T-cell (primary cell): ENCODE measurements at regions not wholly inside any gene's neighbourhood (a gene's known extent, or its start where the extent isn't known, plus 50 kb on each side); places are given as distances from the start of the nearest gene placed in this dataset.

Experiments
- ATAC-seq, 4 experiments: fragments of 200-7000 bp in 3 of 4; fragments of 150-1000 bp in 1 of 4; cut with Tn5 transposase; replicated peaks in 1 of 4; 1 replicate in 3 of 4; 2 replicates in 1 of 4; pipeline ENCODE4 v1.10.0; 2021; ENCODE audit warnings: moderate library complexity in 3 of 4, mild to moderate bottlenecking in 2 of 4, moderate number of reproducible peaks in 1 of 4
- CTCF ChIA-PET, 2 donors: fragments of 300-600 bp; sonication (Branson Sonifier 250); formaldehyde crosslinking; loops; one replicate each; lab custom pipeline; 2022; ENCODE audit warnings: antibody characterized with exemption in 2 of 2; lab: Charles Lee
- POLR2A ChIA-PET, 2 donors: fragments of 300-600 bp; sonication (Branson Sonifier 250); formaldehyde crosslinking; loops; one replicate each; lab custom pipeline; 2022; ENCODE audit warnings: antibody characterized with exemption in 2 of 2; lab: Charles Lee
- DNase-seq, 35 experiments: peaks; one replicate each; pipeline versions ENCODE4 v3.0.0 to v3.0.0-alpha.2; 2013 to 2023
- H3K27ac ChIP-seq: one replicate; pipeline ENCODE4 v1.5.1; 2013; ENCODE audit warnings: low read length
- H3K27me3 ChIP-seq, 2 experiments: replicated peaks in 1 of 2; 1 replicate in 1 of 2; 2 replicates in 1 of 2; pipeline versions ENCODE4 v1.6.1 to v1.7.0; 2013; ENCODE audit warnings: low read length in 1 of 2, mixed read lengths in 1 of 2; ENCODE audit not compliant: control insufficient read depth in 2 of 2, insufficient read depth in 2 of 2; ENCODE audit errors: extremely low read depth in 1 of 2
- H3K36me3 ChIP-seq, 2 donors: 1 replicate in 1 of 2; 2 replicates in 1 of 2; pipeline versions ENCODE4 v1.6.1 to v1.7.0; 2013; ENCODE audit warnings: low read length in 1 of 2; ENCODE audit not compliant: control insufficient read depth in 2 of 2, insufficient read depth in 1 of 2; ENCODE audit errors: extremely low read depth in 1 of 2
- H3K4me1 ChIP-seq, 2 experiments: 1 replicate in 1 of 2; 2 replicates in 1 of 2; pipeline versions ENCODE4 v1.6.1 to v1.7.0; 2013; ENCODE audit warnings: low read length in 2 of 2, mixed read lengths in 1 of 2; ENCODE audit not compliant: insufficient read depth in 2 of 2, control insufficient read depth in 1 of 2; ENCODE audit errors: extremely low read depth in 1 of 2
- H3K4me3 ChIP-seq, 2 donors: 1 replicate in 1 of 2; 2 replicates in 1 of 2; pipeline versions ENCODE4 v1.5.1 to v1.7.0; 2013; ENCODE audit warnings: mild to moderate bottlenecking in 2 of 2, low read length in 1 of 2, moderate library complexity in 1 of 2; ENCODE audit not compliant: control insufficient read depth in 1 of 2; ENCODE audit errors: extremely low read depth in 1 of 2
- H3K9me3 ChIP-seq: 2 replicates; pipeline ENCODE4 v1.7.0; 2013
- H3K27ac Mint-ChIP-seq, 2 donors: one replicate each; pipeline ENCODE4 v1.8.0; 2020 to 2021; ENCODE audit warnings: mild to moderate bottlenecking in 2 of 2, mixed read lengths in 2 of 2
- H3K27me3 Mint-ChIP-seq, 2 donors: one replicate each; pipeline ENCODE4 v1.8.0; 2021 to 2022; ENCODE audit warnings: mixed read lengths in 2 of 2
- H3K36me3 Mint-ChIP-seq: one replicate; pipeline ENCODE4 v1.8.0; 2021; ENCODE audit warnings: mixed read lengths
- H3K4me1 Mint-ChIP-seq, 3 donors: one replicate each; pipeline ENCODE4 v1.8.0; 2020 to 2022; ENCODE audit warnings: mixed read lengths in 3 of 3, mild to moderate bottlenecking in 1 of 3
- H3K4me3 Mint-ChIP-seq, 3 donors: one replicate each; pipeline ENCODE4 v1.8.0; 2020 to 2022; ENCODE audit warnings: mild to moderate bottlenecking in 3 of 3, mixed read lengths in 3 of 3, moderate library complexity in 3 of 3
- H3K9me3 Mint-ChIP-seq, 3 donors: one replicate each; pipeline ENCODE4 v1.8.0; 2020 to 2022; ENCODE audit warnings: mixed read lengths in 3 of 3
- WGBS: methylation state at CpG from one replicate; pipeline ENCODE4 v1.1.5; 2013; ENCODE audit warnings: missing lambda C conversion rate; ENCODE audit not compliant: insufficient coverage; 5-methylcytosine and 5-hydroxymethylcytosine counted together

GRCh38 chr9:80635065-80635464 lies 1054.3 kb downstream of the TLE1 start:
- H3K4me3 ChIP-seq = no peak overlapping the region
- ChIA-PET CTCF (no interaction called here), POLR2A (no interaction called here)
- H3K4me1 ChIP-seq = no peaks in the 10 kb centered on the region
- no peak overlapping the region for H3K27ac ChIP-seq
- H3K4me1 Mint-ChIP-seq = no peaks in the 10 kb centered on the region
- no peaks in the 10 kb centered on the region for H3K36me3 ChIP-seq
- no peaks in the 10 kb centered on the region for H3K9me3 ChIP-seq
- DNase-seq = no peak
- H3K27ac Mint-ChIP-seq = no peak overlapping the region
- peaks cover 7 to 28% (median 24%) of the 10 kb centered on the region in 3 donors for H3K9me3 Mint-ChIP-seq
- ATAC-seq = no peak
- H3K27me3 Mint-ChIP-seq = no peaks in the 10 kb centered on the region
- no peaks in the 10 kb centered on the region for H3K27me3 ChIP-seq
- no CpG with 5 or more reads among the region's 1 CpG for WGBS
- H3K36me3 Mint-ChIP-seq = no peaks in the 10 kb centered on the region
- no peak overlapping the region for H3K4me3 Mint-ChIP-seq

GRCh38 chr9:80632041-80632440 lies 1057.3 kb downstream of the TLE1 start:
- DNase-seq = no peak
- no peak overlapping the region for H3K27ac Mint-ChIP-seq
- POLR2A ChIA-PET = no interaction called here
- Histone ChIP-seq H3K27me3 (no peaks in the 10 kb centered on the region), H3K4me3 (no peak overlapping the region), H3K36me3 (no peaks in the 10 kb centered on the region), H3K9me3 (no peaks in the 10 kb centered on the region), H3K27ac (no peak overlapping the region), H3K4me1 (no peaks in the 10 kb centered on the region)
- CTCF ChIA-PET = no interaction called here
- no peak overlapping the region for H3K4me3 Mint-ChIP-seq
- ATAC-seq = no peak
- no peaks in the 10 kb centered on the region for H3K36me3 Mint-ChIP-seq
- H3K9me3 Mint-ChIP-seq = peaks cover 4 to 38% (median 23%) of the 10 kb centered on the region in 3 donors
- no peaks in the 10 kb centered on the region for H3K27me3 Mint-ChIP-seq
- no peaks in the 10 kb centered on the region for H3K4me1 Mint-ChIP-seq

- WGBS = no CpG with 5 or more reads among the region's 1 CpG
- no peaks in the 10 kb centered on the region for H3K27me3 ChIP-seq
- DNase-seq = no peak
- H3K4me3 ChIP-seq = no peak overlapping the region
- H3K4me1 ChIP-seq = no peaks in the 10 kb centered on the region
- Mint-ChIP-seq H3K27ac (no peak overlapping the region), H3K4me1 (no peaks in the 10 kb centered on the region), H3K4me3 (no peak overlapping the region), H3K27me3 (no peaks in the 10 kb centered on the region), H3K9me3 (peaks cover 2 to 16% (median 3%) of the 10 kb centered on the region in 3 donors), H3K36me3 (no peaks in the 10 kb centered on the region)
- H3K27ac ChIP-seq = no peak overlapping the region
- no peak for ATAC-seq
- CTCF ChIA-PET = no interaction called here
- H3K9me3 ChIP-seq = no peaks in the 10 kb centered on the region
- no peaks in the 10 kb centered on the region for H3K36me3 ChIP-seq
- POLR2A ChIA-PET = no interaction called here
Observed at GRCh38 chr9:80622508-80622907, 1050.7 kb downstream of the TLE4 start.

- H3K9me3 Mint-ChIP-seq = peaks cover 0 to 17% (median 8%) of the 10 kb centered on the region in 3 donors
- no peaks in the 10 kb centered on the region for H3K27me3 Mint-ChIP-seq
- ATAC-seq = no peak
- no peak for DNase-seq
- H3K36me3 Mint-ChIP-seq = no peaks in the 10 kb centered on the region
- H3K4me1 Mint-ChIP-seq = no peaks in the 10 kb centered on the region
- 59% methylated on average over 3 of the region's 3 CpGs for WGBS
- no peak overlapping the region for H3K4me3 ChIP-seq
- no peaks in the 10 kb centered on the region for H3K4me1 ChIP-seq
- ChIA-PET POLR2A (no interaction called here), CTCF (no interaction called here)
- no peaks in the 10 kb centered on the region for H3K9me3 ChIP-seq
- no peak overlapping the region for H3K27ac Mint-ChIP-seq
- no peak overlapping the region for H3K4me3 Mint-ChIP-seq
- H3K27me3 ChIP-seq = no peaks in the 10 kb centered on the region
- H3K27ac ChIP-seq = no peak overlapping the region
- H3K36me3 ChIP-seq = no peaks in the 10 kb centered on the region
Observed at GRCh38 chr9:80619356-80619755, 1047.6 kb downstream of the TLE4 start.

GRCh38 chr9:80615964-80616363 lies 1044.2 kb downstream of the TLE4 start:
- no peak for DNase-seq
- no peak overlapping the region for H3K27ac Mint-ChIP-seq
- CTCF ChIA-PET = no interaction called here
- no peaks in the 10 kb centered on the region for H3K27me3 Mint-ChIP-seq
- no peaks in the 10 kb centered on the region for H3K4me1 Mint-ChIP-seq
- no peaks in the 10 kb centered on the region for H3K27me3 ChIP-seq
- H3K4me3 Mint-ChIP-seq = no peak overlapping the region
- no peaks in the 10 kb centered on the region for H3K4me1 ChIP-seq
- H3K36me3 Mint-ChIP-seq = no peaks in the 10 kb centered on the region
- H3K9me3 ChIP-seq = no peaks in the 10 kb centered on the region
- H3K4me3 ChIP-seq = no peak overlapping the region
- POLR2A ChIA-PET = interaction anchor here in 1 of 2 donors (0.6 kb wide), 1 partner anchor 18 kb away, joined by 4 read pairs; no protein-coding TSS in a partner anchor
- no peak overlapping the region for H3K27ac ChIP-seq
- H3K9me3 Mint-ChIP-seq = peaks cover 0 to 10% (median 5%) of the 10 kb centered on the region in 3 donors
- H3K36me3 ChIP-seq = no peaks in the 10 kb centered on the region
- no CpG with 5 or more reads among the region's 4 CpGs for WGBS
- ATAC-seq = no peak

- WGBS = no CpG with 5 or more reads among the region's 3 CpGs
Observed at GRCh38 chr9:80605793-80606192, 1034.0 kb downstream of the TLE4 start.

GRCh38 chr9:80605129-80605528 lies 1033.4 kb downstream of the TLE4 start:
- ATAC-seq (no peak), DNase-seq (no peak)
- Mint-ChIP-seq H3K27ac (no peak overlapping the region), H3K36me3 (no peaks in the 10 kb centered on the region), H3K9me3 (peaks cover 0 to 8% (median 0%) of the 10 kb centered on the region in 3 donors), H3K27me3 (no peaks in the 10 kb centered on the region), H3K4me1 (no peaks in the 10 kb centered on the region), H3K4me3 (no peak overlapping the region)
- Histone ChIP-seq H3K36me3 (no peaks in the 10 kb centered on the region), H3K4me1 (no peaks in the 10 kb centered on the region), H3K9me3 (no peaks in the 10 kb centered on the region), H3K4me3 (no peak overlapping the region), H3K27ac (no peak overlapping the region), H3K27me3 (no peaks in the 10 kb centered on the region)
- WGBS = no CpG with 5 or more reads among the region's 2 CpGs
- ChIA-PET CTCF (no interaction called here), POLR2A (no interaction called here)

More at GRCh38 chr9:80605793-80606192, 1034.0 kb downstream of the TLE4 start:
- H3K27ac Mint-ChIP-seq = no peak overlapping the region
- Histone ChIP-seq H3K27ac (no peak overlapping the region), H3K27me3 (no peaks in the 10 kb centered on the region), H3K9me3 (no peaks in the 10 kb centered on the region), H3K4me1 (no peaks in the 10 kb centered on the region), H3K4me3 (no peak overlapping the region), H3K36me3 (no peaks in the 10 kb centered on the region)
- peaks cover 0 to 5% (median 2%) of the 10 kb centered on the region in 3 donors for H3K9me3 Mint-ChIP-seq
- POLR2A ChIA-PET = no interaction called here
- no peaks in the 10 kb centered on the region for H3K27me3 Mint-ChIP-seq
- H3K4me1 Mint-ChIP-seq = no peaks in the 10 kb centered on the region
- H3K36me3 Mint-ChIP-seq = no peaks in the 10 kb centered on the region
- ATAC-seq = no peak
- CTCF ChIA-PET = no interaction called here
- no peak for DNase-seq
- H3K4me3 Mint-ChIP-seq = no peak overlapping the region
